ENCODE measurements at regions not wholly inside any gene's neighbourhood (a gene's known extent, or its start where the extent isn't known, plus 50 kb on each side); places are given as distances from the start of the nearest gene placed in this dataset.

GRCh38 chr7:95718577-95719410 lies 53.6 kb upstream of the DYNC1I1 start:
- H3K27ac ChIP-seq = no peak overlapping the region
- TF ChIP-seq, protein P1, sequence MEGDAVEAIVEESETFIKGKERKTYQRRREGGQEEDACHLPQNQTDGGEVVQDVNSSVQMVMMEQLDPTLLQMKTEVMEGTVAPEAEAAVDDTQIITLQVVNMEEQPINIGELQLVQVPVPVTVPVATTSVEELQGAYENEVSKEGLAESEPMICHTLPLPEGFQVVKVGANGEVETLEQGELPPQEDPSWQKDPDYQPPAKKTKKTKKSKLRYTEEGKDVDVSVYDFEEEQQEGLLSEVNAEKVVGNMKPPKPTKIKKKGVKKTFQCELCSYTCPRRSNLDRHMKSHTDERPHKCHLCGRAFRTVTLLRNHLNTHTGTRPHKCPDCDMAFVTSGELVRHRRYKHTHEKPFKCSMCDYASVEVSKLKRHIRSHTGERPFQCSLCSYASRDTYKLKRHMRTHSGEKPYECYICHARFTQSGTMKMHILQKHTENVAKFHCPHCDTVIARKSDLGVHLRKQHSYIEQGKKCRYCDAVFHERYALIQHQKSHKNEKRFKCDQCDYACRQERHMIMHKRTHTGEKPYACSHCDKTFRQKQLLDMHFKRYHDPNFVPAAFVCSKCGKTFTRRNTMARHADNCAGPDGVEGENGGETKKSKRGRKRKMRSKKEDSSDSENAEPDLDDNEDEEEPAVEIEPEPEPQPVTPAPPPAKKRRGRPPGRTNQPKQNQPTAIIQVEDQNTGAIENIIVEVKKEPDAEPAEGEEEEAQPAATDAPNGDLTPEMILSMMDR (IDR thresholded peaks at IDR 0.05) = peak; percentile 75
- TF ChIP-seq ZFX (IDR thresholded peaks at IDR 0.05; ENCODE audit: borderline replicate concordance) = no peak

DNA sequence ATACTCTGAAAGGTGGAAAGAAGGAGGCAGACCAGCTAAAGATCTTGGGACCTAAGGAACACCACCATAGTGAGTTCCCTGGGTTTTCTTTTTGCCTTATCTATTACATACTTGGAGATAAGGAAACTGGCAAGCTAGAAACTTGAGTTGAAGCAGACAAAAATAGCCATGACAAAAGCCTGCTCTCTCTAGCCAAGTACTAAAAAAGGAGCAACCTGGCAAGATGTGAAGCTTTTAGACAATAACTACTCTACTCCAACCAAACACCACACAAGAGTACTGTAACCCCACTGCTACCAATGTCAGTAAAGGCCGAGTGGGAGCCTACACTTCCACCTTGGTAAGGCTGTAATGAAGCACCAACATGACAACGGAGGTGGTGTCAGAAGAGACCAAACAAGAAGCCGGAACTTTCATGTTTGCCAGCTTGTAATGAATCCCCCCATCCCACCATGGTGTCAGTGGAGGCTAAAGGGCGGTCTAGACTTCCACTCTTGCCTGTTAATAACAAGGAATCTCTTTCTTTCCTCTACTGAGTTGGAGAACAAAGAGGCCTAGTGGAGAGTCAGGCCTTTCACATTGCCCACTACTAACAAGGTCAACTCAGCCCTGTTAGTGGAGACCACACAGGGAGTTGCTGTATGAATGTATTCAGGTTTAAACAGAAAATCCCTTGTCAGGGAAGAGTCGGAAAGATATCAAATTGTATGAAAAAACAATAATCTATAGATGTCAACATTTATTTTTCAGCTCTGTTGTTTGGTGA lies 55.8 kb upstream of the DYNC1I1 start:
- TF ChIP-seq, protein P1 (IDR thresholded peaks at IDR 0.05) = no peak
- TF ChIP-seq ZFX (IDR thresholded peaks at IDR 0.05; ENCODE audit: borderline replicate concordance) = no peak
- H3K27ac ChIP-seq = no peak overlapping the region

DNA sequence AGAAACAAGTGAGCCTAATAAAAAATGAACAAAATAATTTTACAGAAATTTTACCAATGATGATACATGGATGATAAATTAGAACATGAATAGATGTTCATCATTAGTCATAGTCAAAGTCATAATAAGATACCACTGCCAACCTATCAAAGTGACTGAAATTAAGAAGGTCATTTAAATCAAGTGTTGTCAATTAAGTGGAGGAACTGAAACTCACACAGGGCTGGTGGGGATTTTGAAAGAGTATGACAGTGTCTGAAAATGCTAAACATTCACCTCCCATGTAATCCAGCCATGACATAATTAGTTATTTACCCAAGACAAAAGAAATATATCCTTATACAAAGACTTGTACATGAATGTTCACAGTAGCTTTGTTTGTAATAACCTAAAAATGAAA lies 57.1 kb upstream of the DYNC1I1 start:
- TF ChIP-seq, protein P1 (IDR thresholded peaks at IDR 0.05) = no peak
- TF ChIP-seq ZFX (IDR thresholded peaks at IDR 0.05; ENCODE audit: borderline replicate concordance) = no peak
- no peak overlapping the region for H3K27ac ChIP-seq

GRCh38 chr7:95710711-95711110 lies 61.6 kb upstream of the DYNC1I1 start:
- TF ChIP-seq, protein P1 (IDR thresholded peaks at IDR 0.05) = no peak
- no peak for TF ChIP-seq ZFX (IDR thresholded peaks at IDR 0.05; ENCODE audit: borderline replicate concordance)
- H3K27ac ChIP-seq = no peak overlapping the region

GRCh38 chr7:95700917-95701316 lies 71.4 kb upstream of the DYNC1I1 start:
- TF ChIP-seq, protein P1 (IDR thresholded peaks at IDR 0.05) = no peak
- no peak for TF ChIP-seq ZFX (IDR thresholded peaks at IDR 0.05; ENCODE audit: borderline replicate concordance)
- no peak overlapping the region for H3K27ac ChIP-seq

GRCh38 chr7:95694334-95694733 lies 78.0 kb upstream of the DYNC1I1 start:
- H3K27ac ChIP-seq = no peak overlapping the region
- TF ChIP-seq ZFX (IDR thresholded peaks at IDR 0.05; ENCODE audit: borderline replicate concordance) = no peak
- TF ChIP-seq, protein P1 (IDR thresholded peaks at IDR 0.05) = no peak
